ENCODE measurements at regions not wholly inside any gene's neighbourhood (a gene's known extent, or its start where the extent isn't known, plus 50 kb on each side); places are given as distances from the start of the nearest gene placed in this dataset.
"Not testable (repeated sequence)": the region's sequence is repeated elsewhere in the genome, so short reads cannot be mapped to it uniquely, and the experiment has no call there.

- no peak for DNase-seq
Measured at GRCh38 chr3:184479426-184480126, 82.0 kb upstream of the EPHB3 start.

- DNase-seq, result no peak
Measured at GRCh38 chr3:184480831-184481230, 80.8 kb upstream of the EPHB3 start.

- DNase-seq, result no peak
Measured at GRCh38 chr3:184481984-184482671, 79.5 kb upstream of the EPHB3 start.

- DNase-seq, result no peak
Measured at GRCh38 chr3:184485241-184485640, 76.3 kb upstream of the EPHB3 start.

- DNase-seq, result no peak
Measured at GRCh38 chr3:184485906-184486305, 75.7 kb upstream of the EPHB3 start.

GRCh38 chr3:184486614-184487013, 75.0 kb upstream of the EPHB3 start:
- no peak for DNase-seq

- DNase-seq, result no peak
Measured at GRCh38 chr3:184488577-184488976, 73.0 kb upstream of the EPHB3 start.

- no peak for DNase-seq
Measured at GRCh38 chr3:184489268-184489841, 72.2 kb upstream of the EPHB3 start.

- no peak for DNase-seq
Measured at GRCh38 chr3:184491011-184491576, 70.5 kb upstream of the EPHB3 start.

- DNase-seq, result no peak
Measured at GRCh38 chr3:184491867-184492615, 69.5 kb upstream of the EPHB3 start.

GRCh38 chr3:184496933-184497332, 64.7 kb upstream of the EPHB3 start:
- DNase-seq, result peak; percentile 51

GRCh38 chr3:184497804-184498203, 63.8 kb upstream of the EPHB3 start:
- no peak for DNase-seq

GRCh38 chr3:184498986-184499606, 62.5 kb upstream of the EPHB3 start:
- no peak for DNase-seq

- DNase-seq, result no peak
Measured at GRCh38 chr3:184500344-184500923, 61.2 kb upstream of the EPHB3 start.

GRCh38 chr3:184502123-184502667, 59.4 kb upstream of the EPHB3 start:
- no peak for DNase-seq

GRCh38 chr3:184502841-184503240, 58.7 kb upstream of the EPHB3 start:
- DNase-seq, result not testable (repeated sequence)

GRCh38 chr3:184503647-184504046, 57.9 kb upstream of the EPHB3 start:
- no peak for DNase-seq

GRCh38 chr3:184505076-184505878, 56.3 kb upstream of the EPHB3 start:
- DNase-seq, result peak; percentile 25

GRCh38 chr3:184506561-184506991, 55.0 kb upstream of the EPHB3 start:
- DNase-seq, result no peak

- no peak for DNase-seq
Measured at GRCh38 chr3:184508938-184509337, 52.6 kb upstream of the EPHB3 start.

GRCh38 chr3:184511741-184512140, 49.8 kb upstream of the EPHB3 start:
- DNase-seq, result no peak
